Sigmoid colon (tissue), 6 donors: ENCODE measurements at regions not wholly inside any gene's neighbourhood (a gene's known extent, or its start where the extent isn't known, plus 50 kb on each side); places are given as distances from the start of the nearest gene placed in this dataset.

Experiments used
- DNase-seq: peaks from one replicate; pipeline ENCODE4 v3.0.0-alpha.2; 2019
- H3K27ac ChIP-seq, 4 donors: fragments of 200-600 bp; sonication (generic); one replicate each; pipeline ENCODE4 v1.5.1; 2016 to 2019; ENCODE audit warnings: mild to moderate bottlenecking in 1 of 4
- H3K27me3 ChIP-seq, 3 donors: fragments of 200-600 bp; sonication (generic); one replicate each; pipeline ENCODE4 v1.5.1; 2019; ENCODE audit warnings: mild to moderate bottlenecking in 1 of 3
- H3K36me3 ChIP-seq, 4 donors: fragments of 200-600 bp; sonication (generic); one replicate each; pipeline ENCODE4 v1.5.1; 2016 to 2019
- H3K4me1 ChIP-seq, 4 donors: fragments of 200-600 bp; sonication (generic); one replicate each; pipeline ENCODE4 v1.5.1; 2017 to 2019
- H3K4me3 ChIP-seq, 4 donors: fragments of 200-600 bp; sonication (generic); one replicate each; pipeline ENCODE4 v1.5.1; 2017 to 2019; ENCODE audit warnings: mild to moderate bottlenecking in 2 of 4, moderate library complexity in 1 of 4
- H3K9me3 ChIP-seq, 4 donors: fragments of 200-600 bp in 3 of 4; sonication (generic) in 3 of 4; one replicate each; pipeline versions ENCODE4 v1.5.1 to v1.6.1; 2013 to 2019
- CTCF ChIP-seq, 4 experiments: fragments of 450-650 bp in 3 of 4; fragments of 200-600 bp in 1 of 4; IDR thresholded peaks; one replicate each; pipeline ENCODE4 v1.5.1; 2016 to 2019; ENCODE audit warnings: antibody characterized with exemption in 4 of 4, mild to moderate bottlenecking in 3 of 4, moderate library complexity in 2 of 4
- EP300 ChIP-seq, 4 donors: sonication (generic); formaldehyde crosslinking; IDR thresholded peaks; one replicate each; pipeline ENCODE4 v1.6.1; 2017; ENCODE audit warnings: antibody characterized with exemption in 4 of 4
- POLR2A ChIP-seq, 2 donors: fragments of 450-650 bp; IDR thresholded peaks; one replicate each; pipeline ENCODE4 v1.6.1; 2016; ENCODE audit warnings: antibody characterized with exemption in 2 of 2, mild to moderate bottlenecking in 2 of 2, moderate library complexity in 2 of 2
- POLR2AphosphoS5 ChIP-seq, 4 donors: sonication (generic); formaldehyde crosslinking; IDR thresholded peaks; one replicate each; pipeline ENCODE4 v1.6.1; 2017; ENCODE audit warnings: antibody characterized with exemption in 4 of 4
- WGBS, 2 donors: extraction: QIAGEN DNeasy Blood & Tissue Kit; methylation state at CpG; one replicate each; pipeline ENCODE4 v1.1.7; 2013; 5-methylcytosine and 5-hydroxymethylcytosine counted together
- intact Hi-C: fragments of 100-400 bp; cut with DNase I; formaldehyde crosslinking; loops from one replicate; pipeline ENCODE4 v1.15.1; 2023
- donor health status: healthy with polysubstance abuse.
- donor health status: healthy.

DNA sequence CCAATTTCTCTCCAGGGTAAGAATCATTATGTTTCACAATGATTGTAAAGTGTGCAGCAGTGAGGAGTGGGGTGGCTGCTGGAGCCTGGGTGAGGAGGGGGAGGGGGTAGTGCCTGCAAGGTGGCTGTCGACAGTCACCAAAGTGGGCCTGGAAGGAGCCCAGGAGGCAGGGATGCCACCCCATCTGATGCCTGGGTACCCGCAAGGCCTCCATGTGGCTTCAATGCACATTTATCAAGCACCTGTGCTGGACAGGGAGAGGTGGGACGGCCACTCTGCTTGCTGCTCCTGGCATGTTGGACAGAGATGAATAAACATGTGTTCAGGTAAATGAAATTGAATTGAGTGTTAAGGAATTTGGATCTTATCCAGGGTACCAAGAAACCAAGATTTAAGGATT, 78.8 kb upstream of the DISP3 start:
- Histone ChIP-seq H3K4me3 (no peak overlapping the region), H3K36me3 (no peaks in the 10 kb centered on the region), H3K27me3 (peaks cover 0 to 37% (median 12%) of the 10 kb centered on the region in 3 donors), H3K27ac (no peak overlapping the region), H3K4me1 (no peaks in the 10 kb centered on the region), H3K9me3 (peaks cover 0 to 4% (median 0%) of the 10 kb centered on the region in 4 donors)
- intact Hi-C loops: loop anchor here (5.0 kb wide), 1 partner anchor 302 kb away; no protein-coding TSS in a partner anchor
- no peak for DNase-seq
- no peak for TF ChIP-seq POLR2AphosphoS5 (IDR thresholded peaks at IDR 0.05)
- TF ChIP-seq CTCF (IDR thresholded peaks at IDR 0.05): no peak
- 89 to 92% methylated on average over 3 of the region's 3 CpGs for WGBS, 2 donors

- Histone ChIP-seq H3K4me3 (no peak overlapping the region), H3K9me3 (peaks cover 0 to 4% (median 0%) of the 10 kb centered on the region in 4 donors), H3K4me1 (no peaks in the 10 kb centered on the region), H3K27ac (no peak overlapping the region), H3K27me3 (peaks cover 0 to 33% (median 8%) of the 10 kb centered on the region in 3 donors), H3K36me3 (no peaks in the 10 kb centered on the region)
- TF ChIP-seq CTCF (IDR thresholded peaks at IDR 0.05) (no peak), EP300 (IDR thresholded peaks at IDR 0.05) (no peak)
- no peak for DNase-seq
- intact Hi-C loops: loop anchor here (5.0 kb wide), 1 partner anchor 302 kb away; no protein-coding TSS in a partner anchor
- WGBS, 2 donors: 80 to 85% methylated on average over 7 of the region's 7 CpGs
These were observed 78.4 kb upstream of the DISP3 start for GRCh38 chr1:11400567-11400966.

DNA sequence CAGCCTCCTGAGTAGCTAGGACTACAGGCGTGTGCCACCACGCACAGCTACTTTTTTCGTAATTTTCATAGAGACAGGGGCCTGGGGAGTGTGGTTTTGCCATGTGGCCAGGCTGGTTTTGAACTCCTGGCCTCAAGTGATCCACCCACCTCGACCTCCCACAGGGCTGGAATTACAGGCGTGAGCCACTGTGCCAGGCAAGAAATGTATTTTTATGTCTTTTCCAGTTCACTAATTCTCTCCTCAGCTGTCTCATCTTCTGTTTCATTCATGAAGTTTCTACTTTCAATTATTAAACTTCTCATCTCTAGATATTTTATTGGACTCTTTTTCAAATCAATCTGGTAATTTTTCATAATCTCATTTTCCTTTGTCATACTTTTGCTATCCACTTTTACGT, 72.1 kb upstream of the DISP3 start:
- WGBS, 2 donors: 56 to 65% methylated on average over 6 of the region's 6 CpGs
- TF ChIP-seq CTCF (IDR thresholded peaks at IDR 0.05) (no peak), POLR2A (IDR thresholded peaks at IDR 0.05) (no peak), EP300 (IDR thresholded peaks at IDR 0.05) (no peak), POLR2AphosphoS5 (IDR thresholded peaks at IDR 0.05) (no peak)
- H3K9me3 ChIP-seq: peaks cover 0 to 6% (median 0%) of the 10 kb centered on the region in 4 donors
- intact Hi-C loops: no loop called here
- no peak for DNase-seq
- no peak overlapping the region for H3K4me3 ChIP-seq
- no peaks in the 10 kb centered on the region for H3K4me1 ChIP-seq
- no peaks in the 10 kb centered on the region for H3K36me3 ChIP-seq
- H3K27me3 ChIP-seq: peaks cover 0 to 26% (median 0%) of the 10 kb centered on the region in 3 donors
- no peak overlapping the region for H3K27ac ChIP-seq

DNA sequence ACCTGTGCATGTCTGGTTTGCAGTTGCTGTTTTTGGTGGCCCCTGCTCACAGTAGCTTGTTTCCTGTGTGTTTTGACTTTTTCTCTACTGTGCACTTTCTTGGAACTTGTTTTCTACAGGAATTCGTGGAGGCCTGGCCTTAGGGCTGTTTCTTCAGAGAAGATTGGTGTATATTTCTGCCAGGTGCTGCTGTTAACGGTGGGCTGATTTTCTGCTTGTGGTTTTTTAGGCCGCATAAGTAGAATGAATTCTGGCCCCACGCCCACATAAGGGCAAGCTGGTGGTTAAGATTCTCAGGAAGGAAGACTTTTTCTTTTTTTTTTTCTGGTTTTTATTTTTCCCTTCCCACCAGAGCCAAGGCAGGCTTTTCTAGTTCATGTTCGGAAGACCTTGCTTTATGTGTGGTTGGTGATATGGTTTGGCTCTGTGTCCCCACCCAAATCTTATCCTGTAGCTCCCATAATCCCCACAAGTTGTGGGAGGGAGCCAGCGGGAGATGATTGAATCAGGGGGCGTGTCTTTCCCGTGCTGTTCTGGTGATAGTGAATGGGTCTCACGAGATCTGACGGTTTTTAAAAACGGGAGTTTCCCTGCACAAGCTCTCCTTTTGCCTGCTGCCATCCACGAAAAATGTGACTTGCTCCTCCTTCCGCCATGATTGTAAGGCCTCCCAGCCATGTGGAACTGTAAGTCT, 71.5 kb upstream of the DISP3 start:
- 52 to 63% methylated on average over 13 of the region's 13 CpGs for WGBS, 2 donors

More for the DNA sequence above, 71.5 kb upstream of the DISP3 start:
- Histone ChIP-seq H3K36me3 (no peaks in the 10 kb centered on the region), H3K9me3 (peaks cover 0 to 6% (median 0%) of the 10 kb centered on the region in 4 donors), H3K4me3 (no peak overlapping the region), H3K4me1 (no peaks in the 10 kb centered on the region), H3K27me3 (peaks cover 0 to 32% (median 0%) of the 10 kb centered on the region in 3 donors), H3K27ac (no peak overlapping the region)
- TF ChIP-seq CTCF (IDR thresholded peaks at IDR 0.05) (no peak), EP300 (IDR thresholded peaks at IDR 0.05) (no peak), POLR2AphosphoS5 (IDR thresholded peaks at IDR 0.05) (no peak), POLR2A (IDR thresholded peaks at IDR 0.05) (no peak)
- no peak for DNase-seq
- intact Hi-C loops: no loop called here
